ENCODE measurements at regions not wholly inside any gene's neighbourhood (a gene's known extent, or its start where the extent isn't known, plus 50 kb on each side); places are given as distances from the start of the nearest gene placed in this dataset.
"Not testable (repeated sequence)": the region's sequence is repeated elsewhere in the genome, so short reads cannot be mapped to it uniquely, and the experiment has no call there.

DNA sequence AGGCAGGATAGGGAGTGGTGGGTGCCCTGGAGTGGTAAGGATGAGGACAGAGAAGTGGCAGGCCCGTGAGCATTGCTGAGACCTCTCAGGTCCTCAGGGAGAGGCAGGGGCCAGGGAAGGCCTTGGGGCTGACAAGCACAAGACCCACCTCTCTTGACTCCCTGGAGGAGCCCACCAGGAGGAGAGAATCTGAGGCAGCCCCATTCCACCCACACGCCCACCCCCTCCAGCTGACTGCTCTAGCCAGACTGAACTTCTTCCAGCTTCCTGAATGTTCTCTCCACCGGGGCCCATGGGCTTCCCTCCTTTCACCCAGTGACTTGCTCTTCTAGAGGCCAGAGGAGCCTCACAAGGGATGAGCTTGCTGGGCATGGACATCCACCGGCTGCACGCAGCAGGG lies 1403.0 kb downstream of the BRD1 start:
- no peak for DNase-seq (ENCODE audit: low spot score)

GRCh38 chr22:48424201-48424627 lies 1403.5 kb downstream of the BRD1 start:
- DNase-seq (ENCODE audit: low spot score), result no peak

- no peak for DNase-seq (ENCODE audit: low spot score)
Observed at GRCh38 chr22:48423481-48423911, 1404.2 kb downstream of the BRD1 start.

GRCh38 chr22:48422900-48423480 lies 1404.7 kb downstream of the BRD1 start:
- no peak for DNase-seq (ENCODE audit: low spot score)

GRCh38 chr22:48418831-48419230 lies 1408.8 kb downstream of the BRD1 start:
- no peak for DNase-seq (ENCODE audit: low spot score)

- DNase-seq (ENCODE audit: low spot score), result no peak
Observed at GRCh38 chr22:48417225-48418070, 1410.2 kb downstream of the BRD1 start.

GRCh38 chr22:48416396-48417224 lies 1411.1 kb downstream of the BRD1 start:
- DNase-seq (ENCODE audit: low spot score), result no peak

DNA sequence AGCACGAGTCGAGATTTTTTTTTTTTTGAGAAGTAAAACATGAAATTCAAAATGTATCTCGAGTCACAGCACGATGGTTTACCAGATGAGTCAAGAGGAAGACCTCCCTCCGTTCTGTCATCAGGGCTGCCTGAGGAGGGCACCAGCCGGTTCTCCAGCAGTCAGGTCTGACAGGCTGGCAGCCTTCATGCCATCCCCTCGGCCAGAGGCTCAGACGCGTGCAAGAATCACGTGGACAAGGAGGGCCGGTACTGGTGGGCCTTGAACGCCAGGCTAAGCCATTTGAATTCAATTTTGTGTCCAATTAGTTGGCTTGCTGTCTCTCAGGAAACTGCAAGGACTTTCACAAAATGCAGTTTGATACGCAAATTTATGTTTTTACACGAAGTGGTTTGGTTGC lies 1412.2 kb downstream of the BRD1 start:
- DNase-seq (ENCODE audit: low spot score), result no peak

- no peak for DNase-seq (ENCODE audit: low spot score)
Observed at GRCh38 chr22:48414651-48415050, 1413.0 kb downstream of the BRD1 start.

- not testable (repeated sequence) for DNase-seq (ENCODE audit: low spot score)
Observed at GRCh38 chr22:48412931-48413330, 1414.7 kb downstream of the BRD1 start.

GRCh38 chr22:48410536-48410935 lies 1417.1 kb downstream of the BRD1 start:
- DNase-seq (ENCODE audit: low spot score), result no peak

- no peak for DNase-seq (ENCODE audit: low spot score)
Observed at GRCh38 chr22:48407256-48407955, 1420.3 kb downstream of the BRD1 start.

GRCh38 chr22:48406161-48406560 lies 1421.5 kb downstream of the BRD1 start:
- no peak for DNase-seq (ENCODE audit: low spot score)

GRCh38 chr22:48405741-48406140 lies 1421.9 kb downstream of the BRD1 start:
- no peak for DNase-seq (ENCODE audit: low spot score)

DNA sequence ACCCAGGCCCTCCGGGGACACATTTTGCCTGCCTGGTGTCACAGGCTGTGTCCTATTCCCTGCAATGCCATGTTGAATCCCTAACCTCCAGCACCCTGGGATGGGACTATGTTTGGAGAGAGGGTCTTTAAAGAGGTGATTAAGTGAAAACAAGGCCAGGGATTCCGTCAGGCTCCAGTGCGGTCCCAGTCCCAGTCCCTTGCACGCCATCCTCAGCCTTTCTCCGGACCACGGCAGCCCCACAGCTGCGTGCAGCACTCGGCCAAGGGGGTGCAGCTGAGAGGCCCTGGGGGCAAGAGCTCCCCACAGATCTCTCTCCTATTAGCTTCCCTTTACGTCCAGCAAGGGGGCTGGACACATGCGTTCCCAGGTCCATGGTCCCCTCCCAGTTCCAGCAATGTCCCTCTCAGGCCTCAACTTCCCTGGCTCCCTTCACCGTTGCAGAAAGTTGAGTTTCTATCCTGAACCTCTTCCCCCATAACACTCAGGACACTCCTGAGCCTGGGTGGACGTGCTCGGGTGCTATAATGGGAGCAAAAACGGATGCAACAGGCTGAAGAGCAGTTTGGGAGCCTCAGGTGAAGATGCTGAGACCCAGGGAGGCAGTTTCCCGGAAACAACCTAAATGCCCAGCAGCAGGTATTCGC lies 1422.7 kb downstream of the BRD1 start:
- DNase-seq (ENCODE audit: low spot score), result no peak

GRCh38 chr22:48403521-48404403 lies 1423.9 kb downstream of the BRD1 start:
- no peak for DNase-seq (ENCODE audit: low spot score)

- no peak for DNase-seq (ENCODE audit: low spot score)
Observed at GRCh38 chr22:48402591-48403031, 1425.1 kb downstream of the BRD1 start.

DNA sequence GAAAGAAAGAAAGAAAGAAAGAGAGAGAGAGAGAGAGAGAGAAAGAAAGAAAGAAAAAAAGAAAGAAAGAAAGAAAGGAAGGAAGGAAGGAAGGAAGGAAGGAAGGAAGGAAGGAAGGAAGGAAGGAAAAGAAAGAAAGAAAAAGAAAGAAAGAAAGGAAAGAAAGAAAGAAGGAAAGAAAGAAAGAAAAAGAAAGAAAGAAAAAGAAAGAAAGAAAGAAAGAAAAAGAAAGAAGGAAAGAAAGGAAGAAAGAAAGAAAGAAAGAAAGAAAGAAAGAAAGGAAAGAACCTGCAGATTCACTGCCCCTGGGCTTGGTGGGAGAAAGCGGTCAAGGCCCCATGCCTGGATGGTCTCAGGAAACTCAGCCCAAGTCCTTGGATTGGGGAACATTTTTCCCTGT lies 1426.2 kb downstream of the BRD1 start:
- DNase-seq (ENCODE audit: low spot score), result not testable (repeated sequence)

DNA sequence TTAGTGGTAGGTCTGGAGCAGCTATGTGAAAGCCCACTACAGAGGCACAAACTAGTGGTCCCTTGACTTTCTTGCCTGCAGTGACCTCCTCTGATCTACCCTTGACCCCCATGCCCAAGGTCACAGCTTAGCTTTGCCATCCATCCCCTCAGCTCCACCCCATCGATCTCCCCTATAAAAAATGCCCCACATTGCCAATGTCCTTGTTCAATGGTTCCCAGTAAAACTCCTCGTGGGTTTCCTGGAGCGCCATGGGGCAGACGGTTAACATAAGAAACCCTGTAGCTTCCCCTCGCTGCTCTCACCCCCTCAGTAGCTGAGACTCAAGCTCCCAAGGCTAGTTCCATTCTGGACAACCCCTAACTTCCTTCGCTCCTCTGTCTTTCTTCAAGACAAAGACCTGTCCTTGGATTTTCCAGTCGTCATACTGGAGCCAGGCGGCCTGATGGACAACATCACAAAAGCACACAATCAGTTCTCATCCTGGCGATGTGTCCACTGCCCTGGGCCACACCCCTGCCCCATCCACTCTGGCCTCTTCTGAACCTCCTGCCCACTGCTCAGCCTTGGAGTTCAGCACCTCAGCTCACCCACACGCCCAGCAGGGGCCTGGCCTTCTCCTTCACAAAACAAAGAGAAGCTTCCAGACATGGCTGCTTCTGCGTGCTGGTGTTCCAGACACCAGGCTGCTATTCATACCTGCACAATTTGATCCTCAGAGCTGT lies 1429.3 kb downstream of the BRD1 start:
- no peak for DNase-seq (ENCODE audit: low spot score)
